Astrocyte (in vitro differentiated cells and primary cell): ENCODE measurements at regions not wholly inside any gene's neighbourhood (a gene's known extent, or its start where the extent isn't known, plus 50 kb on each side); places are given as distances from the start of the nearest gene placed in this dataset.

Source experiments
- EZH2 ChIP-seq: IDR thresholded peaks from 2 replicates; pipeline ENCODE4 v1.6.1; 2012; ENCODE audit warnings: mild to moderate bottlenecking, low read length, inconsistent platforms; ENCODE audit not compliant: insufficient read depth
- TF ChIP-seq, protein P1 (sequence below): IDR thresholded peaks from 2 replicates; pipeline ENCODE4 v1.5.1; 2011; ENCODE audit warnings: low read depth, mild to moderate bottlenecking, inconsistent platforms, low read length, moderate library complexity; ENCODE audit not compliant: insufficient read depth

DNA sequence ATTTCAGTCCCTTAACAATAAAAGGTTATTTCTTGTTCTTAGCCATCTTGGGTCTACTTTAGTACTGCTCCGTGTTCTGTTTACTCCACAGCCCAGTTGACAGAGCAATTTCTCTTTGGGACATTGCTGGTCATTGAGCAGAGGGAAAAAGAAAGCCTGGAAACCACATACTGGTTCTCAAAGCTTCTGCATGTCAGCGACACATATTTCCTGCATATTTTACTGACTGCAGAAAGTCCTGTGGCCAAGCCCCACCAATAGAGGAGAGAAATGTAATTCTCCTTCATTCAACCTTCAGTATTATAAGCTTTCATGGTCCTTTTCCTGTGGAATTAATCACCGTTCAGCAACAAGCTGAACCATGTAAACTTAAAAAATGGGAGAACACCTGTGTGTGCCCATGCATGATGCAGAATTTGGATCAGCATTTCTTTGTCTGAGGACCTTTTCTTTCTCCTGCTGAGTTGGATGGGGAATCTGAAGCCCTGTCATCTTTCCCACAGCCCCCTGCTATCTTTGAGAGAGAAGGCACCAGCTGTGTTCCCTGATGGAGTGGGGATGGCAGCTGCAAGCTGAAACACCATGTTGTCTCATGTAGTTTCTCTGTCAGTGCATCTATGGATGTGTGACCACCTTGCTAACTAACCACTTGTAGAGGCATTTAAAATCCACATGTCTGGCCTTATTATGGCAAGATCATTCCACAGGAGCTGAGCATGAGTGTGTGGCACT, 431.6 kb downstream of the MEIS1 start:
- no peak for TF ChIP-seq EZH2
- TF ChIP-seq, protein P1, sequence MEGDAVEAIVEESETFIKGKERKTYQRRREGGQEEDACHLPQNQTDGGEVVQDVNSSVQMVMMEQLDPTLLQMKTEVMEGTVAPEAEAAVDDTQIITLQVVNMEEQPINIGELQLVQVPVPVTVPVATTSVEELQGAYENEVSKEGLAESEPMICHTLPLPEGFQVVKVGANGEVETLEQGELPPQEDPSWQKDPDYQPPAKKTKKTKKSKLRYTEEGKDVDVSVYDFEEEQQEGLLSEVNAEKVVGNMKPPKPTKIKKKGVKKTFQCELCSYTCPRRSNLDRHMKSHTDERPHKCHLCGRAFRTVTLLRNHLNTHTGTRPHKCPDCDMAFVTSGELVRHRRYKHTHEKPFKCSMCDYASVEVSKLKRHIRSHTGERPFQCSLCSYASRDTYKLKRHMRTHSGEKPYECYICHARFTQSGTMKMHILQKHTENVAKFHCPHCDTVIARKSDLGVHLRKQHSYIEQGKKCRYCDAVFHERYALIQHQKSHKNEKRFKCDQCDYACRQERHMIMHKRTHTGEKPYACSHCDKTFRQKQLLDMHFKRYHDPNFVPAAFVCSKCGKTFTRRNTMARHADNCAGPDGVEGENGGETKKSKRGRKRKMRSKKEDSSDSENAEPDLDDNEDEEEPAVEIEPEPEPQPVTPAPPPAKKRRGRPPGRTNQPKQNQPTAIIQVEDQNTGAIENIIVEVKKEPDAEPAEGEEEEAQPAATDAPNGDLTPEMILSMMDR: no peak
